ENCODE measurements at regions not wholly inside any gene's neighbourhood (a gene's known extent, or its start where the extent isn't known, plus 50 kb on each side); places are given as distances from the start of the nearest gene placed in this dataset.
"Not testable (repeated sequence)": the region's sequence is repeated elsewhere in the genome, so short reads cannot be mapped to it uniquely, and the experiment has no call there.

DNA sequence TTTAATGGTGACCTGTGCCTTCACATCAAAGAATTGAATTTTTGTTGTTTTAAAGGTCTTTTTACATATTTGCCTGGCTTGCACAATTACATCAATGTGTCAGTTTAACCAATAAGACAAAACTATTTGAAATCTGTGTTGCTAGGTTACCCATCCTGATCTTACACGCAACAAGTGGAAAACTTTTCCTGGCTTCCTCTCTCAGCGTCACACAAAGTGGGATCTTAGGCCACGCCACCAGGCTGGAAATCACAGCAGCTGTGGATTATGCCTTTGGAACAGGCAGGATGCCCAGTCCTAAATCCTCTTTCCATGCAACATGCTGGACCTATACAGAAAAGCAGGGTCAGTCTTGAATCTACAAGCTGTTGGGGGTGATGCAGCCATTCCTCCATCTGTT is 298.2 kb upstream of the HNRNPA3 start:
- Histone ChIP-seq H3K4me3 (ENCODE audit: low read depth in 2 of 2, low read length in 2 of 2) (no peak overlapping the region), H3K9me3 (ENCODE audit: control insufficient read depth, insufficient read depth, low read depth, low read length) (no peaks in the 10 kb centered on the region), H3K27ac (ENCODE audit: low read length) (no peak overlapping the region), H3K36me3 (ENCODE audit: control insufficient read depth, insufficient read depth, low read length) (no peaks in the 10 kb centered on the region), H3K4me1 (ENCODE audit: control insufficient read depth, insufficient read depth, low read length) (no peaks in the 10 kb centered on the region), H3K27me3 (ENCODE audit: control insufficient read depth, insufficient read depth, low read length) (no peaks in the 10 kb centered on the region)
- BruUV-seq (replicated peaks), result no TSS peak
- ATAC-seq (no peak), DNase-seq (ENCODE audit: low read depth, low spot score) (no peak)
- TF ChIP-seq POLR2AphosphoS5 (IDR thresholded peaks at IDR 0.05; ENCODE audit: low read depth, low read length), result no peak
- no peak for TF ChIP-seq SIN3A (IDR thresholded peaks at IDR 0.05; ENCODE audit: borderline replicate concordance, insufficient read depth, low read depth, low read length)
- no peak for TF ChIP-seq REST (IDR thresholded peaks at IDR 0.05; ENCODE audit: insufficient read depth in 1 of 2, low read depth in 2 of 2, low read length in 1 of 2)
- no peak for TF ChIP-seq TCF7L2 (IDR thresholded peaks at IDR 0.05; ENCODE audit: low read depth, low read length)
- TF ChIP-seq CTCF (IDR thresholded peaks at IDR 0.05), result no peak
- POLR2A ChIA-PET, result interaction anchor here (0.6 kb wide), 1 partner anchor 1046 kb away, joined by 10 read pairs; no protein-coding TSS in a partner anchor
- in situ Hi-C loops (cut with HindIII; ENCODE audit: low pct_unique_long_range_greater_than_20kb, low sequenced_read_pairs), result no loop called here
- intact Hi-C loops (cut with micrococcal nuclease; ENCODE audit: unreplicated experiment), result no loop called here
- CTCF ChIA-PET, result no interaction called here

DNA sequence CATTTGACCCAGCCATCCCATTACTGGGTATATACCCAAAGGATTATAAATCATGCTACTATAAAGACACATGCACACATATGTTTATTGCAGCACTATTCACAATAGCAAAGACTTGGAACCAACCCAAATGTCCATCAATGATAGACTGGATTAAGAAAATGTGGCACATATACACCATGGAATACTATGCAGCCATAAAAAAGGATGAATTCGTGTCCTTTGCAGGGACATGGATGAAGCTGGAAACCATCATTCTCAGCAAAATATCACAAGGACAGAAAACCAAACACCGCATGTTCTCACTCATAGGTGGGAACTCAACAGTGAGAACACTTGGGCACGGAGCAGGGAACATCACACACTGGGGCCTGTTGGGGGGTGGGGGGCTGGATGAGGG is 290.0 kb upstream of the HNRNPA3 start:
- H3K27me3 ChIP-seq (ENCODE audit: control insufficient read depth, insufficient read depth, low read length); ATAC-seq; BruUV-seq (replicated peaks); H3K9me3 ChIP-seq (ENCODE audit: control insufficient read depth, insufficient read depth, low read depth, low read length); DNase-seq (ENCODE audit: low read depth, low spot score); CTCF ChIA-PET; in situ Hi-C loops (cut with HindIII; ENCODE audit: low pct_unique_long_range_greater_than_20kb, low sequenced_read_pairs); H3K4me3 ChIP-seq (ENCODE audit: low read depth in 2 of 2, low read length in 2 of 2); H3K4me1 ChIP-seq (ENCODE audit: control insufficient read depth, insufficient read depth, low read length); POLR2A ChIA-PET; intact Hi-C loops (cut with micrococcal nuclease; ENCODE audit: unreplicated experiment); H3K27ac ChIP-seq (ENCODE audit: low read length); H3K36me3 ChIP-seq (ENCODE audit: control insufficient read depth, insufficient read depth, low read length): not testable (repeated sequence)

- ChIA-PET POLR2A (no interaction called here), CTCF (no interaction called here)
- Histone ChIP-seq H3K4me3 (ENCODE audit: low read depth in 2 of 2, low read length in 2 of 2) (no peak overlapping the region), H3K27ac (ENCODE audit: low read length) (no peak overlapping the region), H3K9me3 (ENCODE audit: control insufficient read depth, insufficient read depth, low read depth, low read length) (no peaks in the 10 kb centered on the region), H3K27me3 (ENCODE audit: control insufficient read depth, insufficient read depth, low read length) (no peaks in the 10 kb centered on the region), H3K36me3 (ENCODE audit: control insufficient read depth, insufficient read depth, low read length) (no peaks in the 10 kb centered on the region), H3K4me1 (ENCODE audit: control insufficient read depth, insufficient read depth, low read length) (no peaks in the 10 kb centered on the region)
- DNase-seq (ENCODE audit: low read depth, low spot score) (no peak), ATAC-seq (no peak)
- in situ Hi-C loops (cut with HindIII; ENCODE audit: low pct_unique_long_range_greater_than_20kb, low sequenced_read_pairs), result no loop called here
- BruUV-seq (replicated peaks), result no TSS peak
- intact Hi-C loops (cut with micrococcal nuclease; ENCODE audit: unreplicated experiment), result no loop called here
- TF ChIP-seq SIN3A (IDR thresholded peaks at IDR 0.05; ENCODE audit: borderline replicate concordance, insufficient read depth, low read depth, low read length), result no peak
- no peak for TF ChIP-seq POLR2AphosphoS5 (IDR thresholded peaks at IDR 0.05; ENCODE audit: low read depth, low read length)
- TF ChIP-seq REST (IDR thresholded peaks at IDR 0.05; ENCODE audit: insufficient read depth in 1 of 2, low read depth in 2 of 2, low read length in 1 of 2), result no peak
- TF ChIP-seq CTCF (IDR thresholded peaks at IDR 0.05), result no peak
- no peak for TF ChIP-seq TCF7L2 (IDR thresholded peaks at IDR 0.05; ENCODE audit: low read depth, low read length)
These were observed 289.4 kb upstream of the HNRNPA3 start for GRCh38 chr2:176923205-176923604.
